ENCODE measurements at regions not wholly inside any gene's neighbourhood (a gene's known extent, or its start where the extent isn't known, plus 50 kb on each side); places are given as distances from the start of the nearest gene placed in this dataset.

DNA sequence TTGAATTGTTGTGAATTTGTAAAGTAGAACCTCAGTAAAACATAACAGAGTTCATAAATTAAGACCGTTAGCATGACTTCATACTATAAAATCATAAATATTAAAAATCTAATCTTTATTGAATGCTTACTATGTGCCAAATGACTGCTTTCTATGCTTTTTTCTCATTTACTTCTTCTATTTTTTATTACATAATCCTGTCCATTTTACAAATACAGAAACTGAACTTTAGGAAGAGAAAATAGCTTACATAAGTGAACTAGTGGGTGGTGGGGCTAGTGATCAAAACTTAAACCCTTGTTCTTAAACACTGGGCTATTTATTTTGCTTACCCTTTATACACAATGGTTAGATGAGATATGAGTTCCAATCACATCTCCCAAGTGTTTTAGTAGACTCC, 122.3 kb downstream of the ZC3H11B start:
- no peak overlapping the region for H3K4me2 ChIP-seq
- TF ChIP-seq, protein P1, sequence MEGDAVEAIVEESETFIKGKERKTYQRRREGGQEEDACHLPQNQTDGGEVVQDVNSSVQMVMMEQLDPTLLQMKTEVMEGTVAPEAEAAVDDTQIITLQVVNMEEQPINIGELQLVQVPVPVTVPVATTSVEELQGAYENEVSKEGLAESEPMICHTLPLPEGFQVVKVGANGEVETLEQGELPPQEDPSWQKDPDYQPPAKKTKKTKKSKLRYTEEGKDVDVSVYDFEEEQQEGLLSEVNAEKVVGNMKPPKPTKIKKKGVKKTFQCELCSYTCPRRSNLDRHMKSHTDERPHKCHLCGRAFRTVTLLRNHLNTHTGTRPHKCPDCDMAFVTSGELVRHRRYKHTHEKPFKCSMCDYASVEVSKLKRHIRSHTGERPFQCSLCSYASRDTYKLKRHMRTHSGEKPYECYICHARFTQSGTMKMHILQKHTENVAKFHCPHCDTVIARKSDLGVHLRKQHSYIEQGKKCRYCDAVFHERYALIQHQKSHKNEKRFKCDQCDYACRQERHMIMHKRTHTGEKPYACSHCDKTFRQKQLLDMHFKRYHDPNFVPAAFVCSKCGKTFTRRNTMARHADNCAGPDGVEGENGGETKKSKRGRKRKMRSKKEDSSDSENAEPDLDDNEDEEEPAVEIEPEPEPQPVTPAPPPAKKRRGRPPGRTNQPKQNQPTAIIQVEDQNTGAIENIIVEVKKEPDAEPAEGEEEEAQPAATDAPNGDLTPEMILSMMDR (conservative IDR thresholded peaks at IDR 0.05; ENCODE audit: low read depth, low read length): no peak
- no peaks in the 10 kb centered on the region for H4K20me1 ChIP-seq (ENCODE audit: insufficient read depth)
- no peak overlapping the region for H3K4me3 ChIP-seq (IDR thresholded peaks at IDR 0.05; ENCODE audit: insufficient read depth, low read depth, low read length)
- no peak overlapping the region for H2AFZ ChIP-seq (ENCODE audit: low read depth)
- H3K4me1 ChIP-seq (ENCODE audit: low read depth, poor library complexity, severe bottlenecking): no peaks in the 10 kb centered on the region
- H3K27me3 ChIP-seq (ENCODE audit: insufficient read depth, low read depth): no peaks in the 10 kb centered on the region
- no peak overlapping the region for H3K27ac ChIP-seq
- no peak overlapping the region for H3K9ac ChIP-seq
- H3K36me3 ChIP-seq (ENCODE audit: insufficient read depth): no peaks in the 10 kb centered on the region
- H3K79me2 ChIP-seq (ENCODE audit: insufficient read depth, low read depth): no peaks in the 10 kb centered on the region

DNA sequence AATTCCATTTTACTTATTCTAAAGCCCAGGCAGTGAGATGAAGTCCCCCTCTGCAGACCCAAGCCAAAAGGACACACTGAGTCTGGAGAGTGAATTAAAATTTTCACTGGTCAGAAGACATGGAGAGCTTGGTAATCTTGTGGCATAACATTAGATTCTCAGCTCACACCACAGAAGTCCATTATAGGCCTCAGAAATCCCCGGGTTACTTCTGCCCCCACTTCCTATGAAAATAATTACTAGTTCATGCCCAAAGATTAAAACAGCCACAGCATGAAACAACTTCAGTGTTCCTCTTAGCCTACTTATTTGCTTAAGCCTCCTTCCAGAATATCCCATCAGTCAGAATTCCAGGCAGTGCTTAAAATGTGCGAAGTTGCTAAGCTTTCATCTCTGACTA, 123.3 kb downstream of the ZC3H11B start:
- no peak overlapping the region for H3K9ac ChIP-seq
- H3K4me2 ChIP-seq: no peak overlapping the region
- no peaks in the 10 kb centered on the region for H3K4me1 ChIP-seq (ENCODE audit: low read depth, poor library complexity, severe bottlenecking)

DNA sequence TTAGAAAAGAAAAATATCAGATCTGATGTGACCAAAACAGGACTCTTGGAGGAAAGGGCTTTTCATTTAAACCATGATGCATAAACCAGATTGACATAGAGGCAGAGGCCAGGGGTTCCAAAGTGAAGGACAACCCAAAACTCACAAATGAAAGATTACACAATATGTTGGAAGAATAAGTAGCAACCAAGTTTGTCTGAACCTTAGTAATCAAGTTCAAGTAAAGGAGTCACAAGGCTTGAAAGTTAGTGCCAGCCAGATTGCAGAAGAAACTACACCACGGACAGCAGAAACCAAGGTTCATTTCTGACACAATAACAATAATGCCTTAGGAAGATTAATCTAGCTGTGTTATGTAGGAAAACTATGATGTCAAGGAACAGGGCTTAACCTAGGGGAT, 124.6 kb downstream of the ZC3H11B start:
- Histone ChIP-seq H3K27me3 (ENCODE audit: insufficient read depth, low read depth) (no peaks in the 10 kb centered on the region), H4K20me1 (ENCODE audit: insufficient read depth) (no peaks in the 10 kb centered on the region), H3K27ac (no peak overlapping the region), H3K4me2 (no peak overlapping the region), H3K9ac (no peak overlapping the region), H2AFZ (ENCODE audit: low read depth) (no peak overlapping the region), H3K36me3 (ENCODE audit: insufficient read depth) (no peaks in the 10 kb centered on the region), H3K4me1 (ENCODE audit: low read depth, poor library complexity, severe bottlenecking) (no peaks in the 10 kb centered on the region), H3K4me3 (IDR thresholded peaks at IDR 0.05; ENCODE audit: insufficient read depth, low read depth, low read length) (no peak overlapping the region), H3K79me2 (ENCODE audit: insufficient read depth, low read depth) (no peaks in the 10 kb centered on the region)
- TF ChIP-seq, protein P1 (conservative IDR thresholded peaks at IDR 0.05; ENCODE audit: low read depth, low read length): no peak

More for the DNA sequence above, 123.3 kb downstream of the ZC3H11B start:
- Histone ChIP-seq H4K20me1 (ENCODE audit: insufficient read depth) (no peaks in the 10 kb centered on the region), H3K36me3 (ENCODE audit: insufficient read depth) (no peaks in the 10 kb centered on the region), H3K4me3 (IDR thresholded peaks at IDR 0.05; ENCODE audit: insufficient read depth, low read depth, low read length) (no peak overlapping the region), H2AFZ (ENCODE audit: low read depth) (no peak overlapping the region), H3K27ac (no peak overlapping the region), H3K27me3 (ENCODE audit: insufficient read depth, low read depth) (no peaks in the 10 kb centered on the region), H3K79me2 (ENCODE audit: insufficient read depth, low read depth) (no peaks in the 10 kb centered on the region)
- TF ChIP-seq, protein P1 (conservative IDR thresholded peaks at IDR 0.05; ENCODE audit: low read depth, low read length): no peak

DNA sequence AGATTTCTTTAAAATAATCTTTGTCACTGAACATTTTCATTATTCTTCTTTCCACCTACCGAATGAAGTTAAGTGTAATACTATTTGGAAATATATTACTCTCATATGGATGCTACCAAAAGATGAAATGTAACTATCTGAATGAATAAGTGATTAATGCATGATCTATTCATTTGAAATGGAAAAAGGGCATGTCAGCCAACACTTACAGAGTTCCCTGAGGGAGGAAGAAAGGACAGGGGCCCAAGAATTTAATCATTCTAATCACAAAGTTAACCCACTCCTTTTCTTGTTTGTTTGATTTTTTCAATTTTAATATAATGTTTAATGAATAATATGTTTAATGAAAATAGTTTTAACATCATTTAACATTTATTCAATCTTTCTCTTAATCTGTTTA, 129.4 kb downstream of the ZC3H11B start:
- no peaks in the 10 kb centered on the region for H3K36me3 ChIP-seq (ENCODE audit: insufficient read depth)
- H3K27me3 ChIP-seq (ENCODE audit: insufficient read depth, low read depth): no peaks in the 10 kb centered on the region
- no peaks in the 10 kb centered on the region for H3K4me1 ChIP-seq (ENCODE audit: low read depth, poor library complexity, severe bottlenecking)
- no peaks in the 10 kb centered on the region for H3K79me2 ChIP-seq (ENCODE audit: insufficient read depth, low read depth)
- H3K9ac ChIP-seq: no peak overlapping the region
- no peak overlapping the region for H3K27ac ChIP-seq
- no peak overlapping the region for H3K4me3 ChIP-seq (IDR thresholded peaks at IDR 0.05; ENCODE audit: insufficient read depth, low read depth, low read length)
- TF ChIP-seq, protein P1 (conservative IDR thresholded peaks at IDR 0.05; ENCODE audit: low read depth, low read length): no peak
- no peaks in the 10 kb centered on the region for H4K20me1 ChIP-seq (ENCODE audit: insufficient read depth)
- no peak overlapping the region for H3K4me2 ChIP-seq
- H2AFZ ChIP-seq (ENCODE audit: low read depth): no peak overlapping the region

All from KMS-11 (cell line).